ENCODE measurements at regions not wholly inside any gene's neighbourhood (a gene's known extent, or its start where the extent isn't known, plus 50 kb on each side); places are given as distances from the start of the nearest gene placed in this dataset.
"Not testable (repeated sequence)": the region's sequence is repeated elsewhere in the genome, so short reads cannot be mapped to it uniquely, and the experiment has no call there.

GRCh38 chr5:135179308-135179980 is 145.4 kb upstream of the PITX1 start:
- peak; percentile 49 for DNase-seq (ENCODE audit: low spot score)

DNA sequence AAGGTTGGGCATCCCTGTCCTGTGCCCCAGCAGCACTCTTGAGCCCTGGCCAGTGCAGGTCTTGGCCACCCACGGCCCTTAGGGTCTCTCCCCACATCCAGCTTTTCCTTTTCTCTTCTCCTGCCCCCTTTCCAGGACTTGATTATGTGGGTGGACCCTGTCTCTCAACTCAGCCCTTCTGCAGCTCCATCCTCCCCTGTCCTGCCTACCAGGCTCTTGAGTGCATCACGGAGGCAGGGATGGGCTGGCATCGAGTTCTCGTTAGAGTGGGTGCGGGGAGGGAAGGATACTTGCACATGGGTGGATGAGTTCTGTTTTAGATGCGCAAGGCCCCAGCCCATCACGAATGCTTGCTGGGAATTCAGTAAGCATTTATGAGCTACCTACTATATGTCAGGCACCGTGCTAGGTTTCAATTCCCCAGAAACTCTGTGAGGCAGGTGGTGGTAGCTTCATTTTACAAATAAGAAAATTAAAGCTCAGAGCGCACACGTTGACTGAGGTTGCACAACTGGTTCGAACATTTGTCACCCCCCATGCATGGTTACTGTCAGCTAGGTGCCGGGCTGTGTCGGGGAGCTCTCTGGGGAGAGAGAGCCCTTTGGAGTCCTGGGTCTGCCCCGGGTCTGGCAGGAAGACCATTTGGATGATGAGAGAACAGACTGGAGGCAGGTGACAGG is 144.6 kb upstream of the PITX1 start:
- no peak for DNase-seq (ENCODE audit: low spot score)

GRCh38 chr5:135177591-135177990 is 143.6 kb upstream of the PITX1 start:
- DNase-seq (ENCODE audit: low spot score), result no peak

- DNase-seq (ENCODE audit: low spot score), result no peak
Observed at GRCh38 chr5:135176991-135177390, 143.0 kb upstream of the PITX1 start.

- DNase-seq (ENCODE audit: low spot score), result no peak
Observed at GRCh38 chr5:135174315-135175096, 140.5 kb upstream of the PITX1 start.

GRCh38 chr5:135173662-135174290 is 139.7 kb upstream of the PITX1 start:
- DNase-seq (ENCODE audit: low spot score), result no peak

- DNase-seq (ENCODE audit: low spot score), result no peak
Observed at GRCh38 chr5:135172718-135173117, 138.7 kb upstream of the PITX1 start.

DNA sequence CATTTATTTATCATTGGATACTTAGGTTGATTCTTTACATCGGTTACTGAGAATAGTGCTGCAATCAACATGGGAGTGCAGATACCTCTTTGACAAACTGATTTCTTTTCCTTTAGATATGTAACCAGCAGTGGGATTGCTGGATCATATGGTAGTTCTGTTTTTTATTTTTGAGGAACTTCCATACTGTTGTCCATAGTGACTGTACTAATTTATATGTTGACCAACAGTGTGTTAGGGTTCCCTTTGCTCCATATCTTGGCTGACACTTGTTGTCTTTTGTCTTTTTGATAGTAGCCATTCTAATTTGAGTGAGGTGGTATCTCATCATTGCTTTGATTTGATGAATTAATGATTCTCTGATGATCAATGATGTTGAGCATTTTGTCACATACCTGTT is 137.3 kb upstream of the PITX1 start:
- no peak for DNase-seq (ENCODE audit: low spot score)

DNA sequence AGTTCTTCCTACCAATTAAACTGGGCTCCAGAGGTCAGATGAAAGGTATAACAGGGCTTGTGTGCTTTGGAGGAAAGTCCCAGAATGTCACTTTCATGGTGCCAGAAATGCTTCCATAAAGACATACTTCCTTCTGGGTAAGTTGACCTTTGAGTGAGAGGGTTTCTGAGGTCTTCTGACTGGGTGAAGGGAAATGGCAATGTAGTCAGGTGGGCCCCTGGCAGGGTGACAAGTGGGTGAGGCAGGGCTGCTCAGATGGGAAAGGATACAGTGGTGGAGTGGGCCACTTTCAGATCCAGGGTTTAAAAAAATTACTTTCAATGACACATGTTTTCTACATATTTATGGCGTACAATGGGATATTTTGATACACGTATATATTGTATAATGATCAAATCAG is 136.5 kb upstream of the PITX1 start:
- no peak for DNase-seq (ENCODE audit: low spot score)

DNA sequence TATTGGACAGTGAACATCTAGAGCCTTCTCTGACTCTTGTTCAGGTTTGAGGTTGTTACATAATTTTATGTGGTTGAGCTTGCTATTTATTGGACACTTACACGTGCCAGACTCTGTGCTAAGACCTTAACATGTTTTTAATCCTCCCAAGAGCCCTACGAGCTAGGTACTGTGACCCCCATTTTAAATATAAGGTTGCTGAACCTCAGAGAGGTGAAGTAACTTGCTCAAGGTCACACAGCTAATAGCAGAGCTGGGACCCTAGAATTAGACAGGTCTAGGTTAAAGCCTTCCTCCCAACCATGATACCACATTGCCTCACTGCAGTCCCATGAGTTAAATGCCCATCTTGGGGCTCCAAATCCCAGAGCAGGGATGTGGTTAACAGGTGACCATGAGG is 135.7 kb upstream of the PITX1 start:
- DNase-seq (ENCODE audit: low spot score), result no peak

DNA sequence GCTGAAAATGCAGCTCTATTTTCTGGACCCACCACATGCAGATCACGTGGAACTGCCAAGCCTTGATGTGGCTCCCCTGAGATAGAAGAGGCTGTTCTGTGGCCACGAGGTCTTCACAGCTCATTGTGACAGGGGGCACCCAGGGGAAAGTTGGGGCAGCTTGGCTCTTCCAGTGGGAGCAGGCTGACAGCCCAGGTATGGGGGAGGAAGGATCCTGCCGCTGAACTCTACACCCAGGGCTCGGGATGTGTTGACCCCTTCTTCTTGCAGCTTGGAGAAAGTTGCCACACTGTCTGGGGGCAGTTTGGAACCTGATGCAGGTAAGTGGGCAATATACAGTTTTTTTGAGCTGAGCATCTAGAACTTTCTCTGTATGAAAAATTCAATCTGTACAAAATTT is 133.6 kb upstream of the PITX1 start:
- DNase-seq (ENCODE audit: low spot score), result no peak

- not testable (repeated sequence) for DNase-seq (ENCODE audit: low spot score)
Observed at GRCh38 chr5:135164873-135165614, 131.0 kb upstream of the PITX1 start.

GRCh38 chr5:135163964-135164363 is 129.9 kb upstream of the PITX1 start:
- DNase-seq (ENCODE audit: low spot score), result no peak

GRCh38 chr5:135163391-135163790 is 129.4 kb upstream of the PITX1 start:
- no peak for DNase-seq (ENCODE audit: low spot score)

DNA sequence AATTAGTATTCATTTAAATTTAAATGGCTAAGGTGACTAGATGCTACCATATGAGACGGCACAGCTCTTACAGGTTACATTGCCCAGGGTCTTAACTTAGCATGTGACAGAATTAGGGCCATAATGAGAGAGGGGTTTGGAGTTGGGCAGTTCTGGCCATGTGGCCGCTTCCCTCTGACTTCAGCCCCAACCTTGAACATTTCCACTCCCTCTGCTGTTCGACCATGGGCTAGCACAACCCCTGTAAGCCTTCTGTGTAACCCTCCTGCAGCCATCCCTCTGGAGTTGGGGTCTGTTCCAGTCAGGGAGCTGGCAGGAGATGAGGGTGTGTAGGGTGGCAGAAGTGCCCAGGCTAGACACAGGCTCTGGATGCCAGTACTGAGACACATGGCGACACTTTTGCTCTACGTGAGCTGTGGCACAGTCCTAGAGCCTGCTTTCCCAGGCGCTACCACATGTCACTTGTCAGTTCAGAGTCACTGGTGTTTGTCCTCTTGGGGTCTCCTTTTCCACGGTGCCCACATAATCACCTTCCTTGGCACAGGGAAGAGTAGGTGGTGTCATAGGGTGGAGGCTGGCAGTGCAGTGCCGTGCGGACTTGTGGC is 128.7 kb upstream of the PITX1 start:
- DNase-seq (ENCODE audit: low spot score), result no peak

DNA sequence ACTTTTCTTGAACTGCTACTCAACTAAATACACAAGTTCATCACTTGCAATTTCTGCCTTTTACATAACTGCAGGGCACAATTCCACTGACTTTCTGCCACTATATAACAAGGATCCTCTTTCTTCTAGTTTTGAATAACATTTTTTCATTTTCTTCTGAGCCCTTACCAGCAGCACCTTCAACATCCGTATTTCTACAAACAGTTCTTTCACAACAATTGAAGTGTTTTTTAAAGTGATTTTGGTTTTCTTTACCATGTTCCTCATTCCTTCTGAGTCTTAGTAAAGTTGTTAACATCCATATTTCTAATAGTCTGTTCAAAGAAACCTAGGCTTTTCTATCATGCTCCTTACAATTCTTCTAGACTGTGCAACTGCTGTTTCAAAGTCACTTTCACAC is 127.2 kb upstream of the PITX1 start:
- DNase-seq (ENCODE audit: low spot score), result no peak

- no peak for DNase-seq (ENCODE audit: low spot score)
Observed at GRCh38 chr5:135160036-135160675, 126.1 kb upstream of the PITX1 start.

- no peak for DNase-seq (ENCODE audit: low spot score)
Observed at GRCh38 chr5:135159626-135160025, 125.6 kb upstream of the PITX1 start.

GRCh38 chr5:135158982-135159381 is 125.0 kb upstream of the PITX1 start:
- DNase-seq (ENCODE audit: low spot score), result no peak

DNA sequence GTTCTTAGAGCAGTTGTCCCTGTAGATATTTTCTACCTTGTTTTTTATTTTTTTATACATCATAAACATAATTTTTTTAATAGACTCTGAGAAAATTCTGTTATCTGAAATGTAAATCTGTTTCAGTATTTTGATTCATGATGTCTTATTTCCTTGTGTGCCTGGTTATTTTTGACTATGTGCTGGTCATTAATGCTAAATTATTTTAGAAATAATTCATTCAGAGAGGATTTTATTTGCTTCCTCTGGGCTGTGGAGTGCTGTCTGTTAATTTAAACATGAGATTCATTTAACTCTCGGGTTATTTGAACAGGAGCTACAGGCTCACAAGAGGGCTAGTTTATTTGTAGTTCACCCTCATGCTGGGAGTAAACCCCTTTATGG is 124.3 kb upstream of the PITX1 start:
- no peak for DNase-seq (ENCODE audit: low spot score)

Data from iPS-NIHi11 (cell line).